Neutrophil (primary cell): ENCODE measurements at regions not wholly inside any gene's neighbourhood (a gene's known extent, or its start where the extent isn't known, plus 50 kb on each side); places are given as distances from the start of the nearest gene placed in this dataset.

Source experiments
- H3K27ac ChIP-seq: fragments of 200-600 bp; sonication (generic); 2 replicates; pipeline ENCODE4 v1.5.1; 2016; ENCODE audit warnings: mild to moderate bottlenecking, moderate library complexity
- H3K27me3 ChIP-seq: fragments of 200-600 bp; sonication (generic); 2 replicates; pipeline ENCODE4 v1.6.0; 2016; ENCODE audit warnings: mild to moderate bottlenecking
- H3K36me3 ChIP-seq: fragments of 200-600 bp; sonication (generic); 2 replicates; pipeline ENCODE4 v1.5.1; 2017
- H3K4me1 ChIP-seq, 2 experiments: fragments of 200-600 bp in 1 of 2; sonication (generic) in 1 of 2; 1 replicate in 1 of 2; 2 replicates in 1 of 2; pipeline versions ENCODE4 v1.5.1 to v1.6.1; 2013 to 2016; ENCODE audit warnings: low read depth in 1 of 2, low read length in 1 of 2, mild to moderate bottlenecking in 1 of 2, moderate library complexity in 1 of 2; ENCODE audit not compliant: control insufficient read depth in 1 of 2, insufficient read depth in 1 of 2
- H3K4me3 ChIP-seq, 2 experiments: fragments of 200-600 bp in 1 of 2; sonication (generic) in 1 of 2; 1 replicate in 1 of 2; 2 replicates in 1 of 2; pipeline ENCODE4 v1.5.1; 2013 to 2016; ENCODE audit warnings: low read depth in 1 of 2, low read length in 1 of 2, mild to moderate bottlenecking in 1 of 2, moderate library complexity in 1 of 2
- H3K9me3 ChIP-seq: fragments of 200-600 bp; sonication (generic); 2 replicates; pipeline ENCODE4 v1.5.1; 2016
- TF ChIP-seq, protein P1 (sequence below): fragments of 200-600 bp; sonication (generic); IDR thresholded peaks from 2 replicates; pipeline ENCODE4 v1.5.1; 2016; ENCODE audit warnings: antibody characterized with exemption

DNA sequence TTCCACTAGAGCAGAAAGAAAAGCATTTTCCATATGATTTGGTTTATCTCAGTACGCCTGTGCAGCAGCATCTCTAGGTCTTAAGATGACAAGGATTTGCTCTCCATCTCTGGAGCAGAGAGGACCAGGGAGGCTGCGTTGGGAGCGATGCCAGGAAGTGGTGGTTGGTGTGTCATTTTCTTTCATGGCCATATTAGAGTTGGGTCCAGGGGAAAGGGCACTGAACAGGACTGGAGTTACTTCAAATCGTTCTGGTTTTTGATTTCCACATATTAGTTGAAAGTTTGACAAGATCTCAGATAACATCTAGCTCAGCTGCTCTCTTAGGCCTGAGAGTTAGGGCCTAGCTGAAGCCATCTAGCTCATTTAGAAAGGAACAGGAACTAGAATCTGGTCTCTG, 157.7 kb downstream of the ADAMTS15 start:
- no peaks in the 10 kb centered on the region for H3K9me3 ChIP-seq
- no peak overlapping the region for H3K4me3 ChIP-seq
- H3K27ac ChIP-seq = no peak overlapping the region
- TF ChIP-seq, protein P1, sequence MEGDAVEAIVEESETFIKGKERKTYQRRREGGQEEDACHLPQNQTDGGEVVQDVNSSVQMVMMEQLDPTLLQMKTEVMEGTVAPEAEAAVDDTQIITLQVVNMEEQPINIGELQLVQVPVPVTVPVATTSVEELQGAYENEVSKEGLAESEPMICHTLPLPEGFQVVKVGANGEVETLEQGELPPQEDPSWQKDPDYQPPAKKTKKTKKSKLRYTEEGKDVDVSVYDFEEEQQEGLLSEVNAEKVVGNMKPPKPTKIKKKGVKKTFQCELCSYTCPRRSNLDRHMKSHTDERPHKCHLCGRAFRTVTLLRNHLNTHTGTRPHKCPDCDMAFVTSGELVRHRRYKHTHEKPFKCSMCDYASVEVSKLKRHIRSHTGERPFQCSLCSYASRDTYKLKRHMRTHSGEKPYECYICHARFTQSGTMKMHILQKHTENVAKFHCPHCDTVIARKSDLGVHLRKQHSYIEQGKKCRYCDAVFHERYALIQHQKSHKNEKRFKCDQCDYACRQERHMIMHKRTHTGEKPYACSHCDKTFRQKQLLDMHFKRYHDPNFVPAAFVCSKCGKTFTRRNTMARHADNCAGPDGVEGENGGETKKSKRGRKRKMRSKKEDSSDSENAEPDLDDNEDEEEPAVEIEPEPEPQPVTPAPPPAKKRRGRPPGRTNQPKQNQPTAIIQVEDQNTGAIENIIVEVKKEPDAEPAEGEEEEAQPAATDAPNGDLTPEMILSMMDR = no peak
- no peaks in the 10 kb centered on the region for H3K4me1 ChIP-seq
- H3K36me3 ChIP-seq = no peaks in the 10 kb centered on the region
- H3K27me3 ChIP-seq = no peaks in the 10 kb centered on the region

DNA sequence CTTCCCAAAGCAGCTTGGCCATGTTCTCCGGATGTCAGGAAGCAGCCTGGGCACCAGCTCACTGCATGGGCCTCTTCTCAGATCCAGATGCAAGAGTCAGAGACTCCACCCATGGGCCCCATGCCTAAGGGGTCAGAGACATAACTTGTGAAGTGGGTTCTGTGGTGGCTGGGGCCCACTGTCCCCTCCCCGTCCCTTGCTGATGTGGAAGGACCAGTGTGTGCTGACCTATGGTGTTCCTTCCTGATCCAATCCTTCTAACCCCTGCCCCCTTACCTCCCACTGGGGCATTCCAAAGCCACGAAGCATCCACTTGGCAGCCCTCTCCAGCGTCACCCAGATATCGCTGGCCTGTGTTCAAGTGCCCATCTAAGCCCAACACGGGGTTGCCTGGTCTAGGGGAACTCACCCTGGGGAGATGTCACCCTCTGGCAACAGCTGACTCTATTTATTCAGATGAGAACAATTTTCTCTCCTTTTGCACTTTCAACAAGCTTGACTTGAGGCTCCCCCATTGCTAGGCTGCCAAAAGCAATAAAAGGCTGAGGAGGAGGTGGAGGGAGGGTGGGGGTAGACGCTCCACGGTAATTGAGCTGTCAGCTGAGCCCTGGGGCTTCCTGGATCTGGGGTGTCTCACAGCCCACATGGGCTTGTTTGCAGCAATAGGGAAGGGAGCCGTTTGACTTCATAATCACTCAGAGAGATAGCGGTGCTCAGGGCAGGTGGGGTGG, 158.5 kb downstream of the ADAMTS15 start:
- Histone ChIP-seq H3K9me3 (no peaks in the 10 kb centered on the region), H3K27ac (no peak overlapping the region), H3K36me3 (no peaks in the 10 kb centered on the region), H3K4me1 (no peaks in the 10 kb centered on the region), H3K27me3 (no peaks in the 10 kb centered on the region), H3K4me3 (no peak overlapping the region)
- TF ChIP-seq, protein P1 = no peak

DNA sequence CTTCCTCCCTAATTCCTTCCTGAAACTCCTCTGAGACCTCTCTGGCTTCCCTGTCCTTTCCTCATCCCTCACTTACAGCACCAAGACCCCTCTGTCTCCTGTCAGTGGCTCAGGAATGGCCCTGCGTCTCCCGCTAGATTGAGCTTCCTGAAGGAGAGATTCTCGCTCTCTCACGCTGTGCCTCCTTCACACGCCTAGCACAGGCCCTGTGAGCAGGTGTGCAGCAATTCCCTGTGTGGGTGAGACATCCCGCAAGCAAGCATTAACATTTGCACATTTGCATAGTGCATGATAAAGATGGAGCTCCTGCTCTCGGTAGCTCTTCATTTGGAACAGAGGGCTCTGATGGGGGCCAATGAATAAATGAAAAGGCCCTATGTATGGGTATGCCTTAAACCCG, 159.8 kb downstream of the ADAMTS15 start:
- H3K36me3 ChIP-seq = no peaks in the 10 kb centered on the region

DNA sequence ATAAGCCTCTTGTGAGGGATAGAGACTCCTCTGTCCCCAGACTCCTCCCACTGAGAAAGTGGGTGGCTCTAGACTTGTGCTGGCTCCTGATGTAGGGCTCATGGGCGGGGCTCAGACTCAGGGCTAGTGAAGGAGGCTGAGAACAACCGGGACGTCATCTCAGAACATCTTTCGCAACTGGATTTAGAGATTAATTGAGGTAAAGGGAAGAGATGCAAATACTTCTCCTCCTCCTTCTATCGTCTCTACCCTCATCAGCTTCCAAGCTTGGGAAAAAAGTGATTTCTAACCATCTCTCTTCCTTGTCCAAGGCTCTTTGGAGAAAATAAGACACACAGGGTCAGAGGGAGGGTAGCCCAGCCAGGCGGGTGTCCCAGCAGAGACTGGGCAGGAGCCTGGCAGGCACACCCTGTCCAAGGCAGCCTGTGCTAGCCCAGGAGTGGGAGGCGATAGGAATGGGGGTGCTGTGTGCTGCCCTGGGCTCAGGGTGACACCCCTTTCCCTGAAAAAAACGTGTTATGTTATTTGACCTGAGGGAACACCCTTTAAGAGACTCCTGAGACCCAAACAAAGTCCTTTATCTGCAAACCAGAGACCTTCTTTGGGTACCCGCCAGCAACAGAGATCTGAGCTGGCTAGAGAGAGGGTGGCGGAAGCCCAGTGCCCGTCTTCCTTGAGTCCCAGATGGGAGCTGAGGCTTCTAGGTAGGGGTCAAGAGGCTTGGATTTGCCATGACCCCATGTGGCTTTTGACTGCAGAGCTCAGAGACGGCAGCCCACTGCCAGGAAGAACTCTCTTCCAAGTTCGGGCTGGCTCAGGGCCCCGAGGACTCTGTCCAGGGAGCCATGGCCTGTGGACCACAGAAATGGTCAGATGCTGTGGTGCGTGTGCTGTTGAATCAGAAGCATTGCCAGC, 160.9 kb downstream of the ADAMTS15 start:
- Histone ChIP-seq H3K4me1 (no peaks in the 10 kb centered on the region), H3K9me3 (no peaks in the 10 kb centered on the region), H3K27me3 (no peaks in the 10 kb centered on the region), H3K27ac (no peak overlapping the region), H3K4me3 (no peak overlapping the region), H3K36me3 (no peaks in the 10 kb centered on the region)
- TF ChIP-seq, protein P1 = no peak

More for the DNA sequence above, 159.8 kb downstream of the ADAMTS15 start:
- no peaks in the 10 kb centered on the region for H3K9me3 ChIP-seq
- no peaks in the 10 kb centered on the region for H3K27me3 ChIP-seq
- TF ChIP-seq, protein P1 = no peak
- H3K27ac ChIP-seq = no peak overlapping the region
- no peaks in the 10 kb centered on the region for H3K4me1 ChIP-seq
- H3K4me3 ChIP-seq = no peak overlapping the region

DNA sequence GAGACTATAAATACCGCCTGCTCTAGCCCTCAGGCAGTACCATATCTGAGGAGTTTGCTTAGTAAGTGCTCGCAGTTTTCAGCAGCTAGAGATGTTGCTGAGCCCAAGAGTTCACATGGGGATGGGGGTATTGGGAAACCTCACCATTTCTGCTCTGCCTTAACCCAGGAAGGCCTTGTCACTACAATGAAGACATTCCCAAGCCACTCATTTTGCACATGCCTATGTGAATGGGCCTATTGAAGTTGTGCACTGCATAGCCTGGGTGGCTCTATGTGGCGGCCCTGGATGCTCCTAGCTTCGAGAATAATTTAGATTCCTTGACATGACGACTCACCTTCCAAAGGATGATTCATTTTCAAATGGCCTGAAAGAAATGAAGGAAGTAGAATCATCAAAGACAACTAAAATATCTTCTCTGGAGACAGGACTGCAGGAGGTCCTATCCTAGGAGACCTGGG, 163.4 kb downstream of the ADAMTS15 start:
- Histone ChIP-seq H3K4me1 (peaks cover 4 to 9% of the 10 kb centered on the region in 2 experiments), H3K4me3 (no peak overlapping the region), H3K9me3 (no peaks in the 10 kb centered on the region), H3K27me3 (no peaks in the 10 kb centered on the region), H3K27ac (no peak overlapping the region), H3K36me3 (no peaks in the 10 kb centered on the region)
- TF ChIP-seq, protein P1 = no peak
